ENCODE measurements at regions not wholly inside any gene's neighbourhood (a gene's known extent, or its start where the extent isn't known, plus 50 kb on each side); places are given as distances from the start of the nearest gene placed in this dataset.

DNA sequence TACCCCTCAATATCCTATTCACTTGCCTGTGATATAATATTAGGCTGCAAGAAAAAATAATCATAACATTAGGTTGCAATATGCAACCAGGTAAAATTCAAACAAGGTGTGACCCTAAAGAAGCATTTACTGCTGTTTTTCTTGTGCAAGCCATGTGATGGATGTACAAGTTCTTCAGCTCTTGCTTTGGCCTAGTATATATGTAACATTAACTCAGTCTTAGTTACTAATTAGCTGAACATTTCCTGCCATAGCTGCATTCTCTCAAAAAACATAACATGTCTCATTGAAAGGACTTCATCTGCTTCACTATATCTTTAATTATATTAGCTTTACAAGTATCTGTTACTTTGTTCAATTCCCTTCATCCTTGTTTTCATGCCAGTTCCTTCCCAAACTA, 406.8 kb upstream of the HTR2A start:
- CTCF ChIA-PET: no interaction called here
- H3K4me3 Mint-ChIP-seq: no peak overlapping the region
- no peaks in the 10 kb centered on the region for H3K27me3 Mint-ChIP-seq
- H3K4me1 Mint-ChIP-seq (ENCODE audit: low read depth): no peaks in the 10 kb centered on the region
- intact Hi-C loops (cut with micrococcal nuclease): no loop called here
- H3K9me3 Mint-ChIP-seq: no peaks in the 10 kb centered on the region
- POLR2A ChIA-PET: no interaction called here
- H3K36me3 Mint-ChIP-seq: no peaks in the 10 kb centered on the region
- no peak overlapping the region for H3K27ac Mint-ChIP-seq
- DNase-seq: no peak

DNA sequence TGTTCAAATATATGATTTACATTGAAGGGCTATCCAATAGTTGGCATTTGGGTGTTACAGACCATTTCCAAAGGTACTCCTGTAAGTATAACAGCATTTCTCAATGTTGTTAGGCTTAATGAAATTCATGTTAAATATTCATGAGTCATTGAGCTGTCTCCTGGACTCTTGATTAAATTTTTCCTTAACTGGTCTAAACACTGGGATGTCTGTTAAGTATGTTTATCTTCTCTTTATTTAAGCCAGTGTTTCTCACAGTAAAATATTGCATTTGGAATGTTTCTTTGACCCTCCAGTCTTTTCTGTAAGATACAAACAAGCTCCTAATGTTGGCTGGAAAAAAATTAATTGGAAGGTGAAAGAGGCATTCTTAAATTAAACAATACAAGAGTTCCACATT, 402.5 kb upstream of the HTR2A start:
- intact Hi-C loops (cut with micrococcal nuclease): no loop called here
- H3K27me3 Mint-ChIP-seq: no peaks in the 10 kb centered on the region
- no peaks in the 10 kb centered on the region for H3K36me3 Mint-ChIP-seq
- no peak overlapping the region for H3K27ac Mint-ChIP-seq
- no peaks in the 10 kb centered on the region for H3K9me3 Mint-ChIP-seq
- H3K4me3 Mint-ChIP-seq: no peak overlapping the region
- no peaks in the 10 kb centered on the region for H3K4me1 Mint-ChIP-seq (ENCODE audit: low read depth)
- CTCF ChIA-PET: no interaction called here
- DNase-seq: no peak
- POLR2A ChIA-PET: no interaction called here

DNA sequence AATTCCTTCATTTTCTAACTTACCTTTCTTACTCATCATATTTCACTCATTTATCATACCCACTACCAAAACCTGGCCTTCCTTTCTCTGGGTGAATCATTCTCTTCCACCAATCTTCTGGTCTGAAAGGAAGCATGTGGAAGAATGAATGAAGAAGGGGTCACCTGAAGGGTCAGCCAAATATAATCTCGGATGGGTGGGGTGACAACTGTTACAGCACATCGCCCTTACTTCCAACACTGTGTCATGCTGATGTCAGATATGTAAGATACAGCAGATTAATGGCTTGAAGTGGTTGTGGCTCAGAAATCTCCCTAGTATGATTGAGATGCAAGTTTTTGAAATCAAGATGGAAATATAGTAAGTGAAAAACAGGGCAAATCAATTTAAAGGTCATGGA, 401.7 kb upstream of the HTR2A start:
- Mint-ChIP-seq H3K27ac (no peak overlapping the region), H3K27me3 (no peaks in the 10 kb centered on the region)
- CTCF ChIA-PET: no interaction called here

DNA sequence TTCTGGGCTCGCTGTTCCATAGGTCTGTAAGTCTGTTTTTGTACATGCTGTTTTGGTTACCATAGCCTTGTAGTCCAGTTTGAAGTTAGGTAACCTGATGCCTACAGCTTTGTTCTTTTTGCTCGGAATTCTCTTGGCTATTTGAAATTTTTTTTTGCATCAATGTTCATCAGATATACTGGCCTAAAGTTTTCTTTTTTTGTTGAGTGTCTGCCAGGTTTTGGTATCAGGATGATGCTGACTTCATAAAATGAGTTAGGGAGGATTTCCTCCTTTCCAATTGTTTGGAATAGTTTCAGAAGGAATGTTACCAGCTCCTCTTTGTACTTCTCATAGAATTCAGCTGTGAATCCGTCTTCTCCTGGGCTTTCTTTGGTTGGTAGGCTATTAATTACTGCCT, 397.8 kb upstream of the HTR2A start:
- DNase-seq: no peak
- no peaks in the 10 kb centered on the region for H3K4me1 Mint-ChIP-seq (ENCODE audit: low read depth)
- H3K9me3 Mint-ChIP-seq: no peaks in the 10 kb centered on the region
- ChIA-PET POLR2A (no interaction called here), CTCF (no interaction called here)
- no peak overlapping the region for H3K4me3 Mint-ChIP-seq
- H3K27me3 Mint-ChIP-seq: no peaks in the 10 kb centered on the region
- no peak overlapping the region for H3K27ac Mint-ChIP-seq
- H3K36me3 Mint-ChIP-seq: no peaks in the 10 kb centered on the region
- intact Hi-C loops (cut with micrococcal nuclease): no loop called here

More for the DNA sequence above, 401.7 kb upstream of the HTR2A start:
- Mint-ChIP-seq H3K4me3 (no peak overlapping the region), H3K4me1 (ENCODE audit: low read depth) (no peaks in the 10 kb centered on the region), H3K9me3 (no peaks in the 10 kb centered on the region), H3K36me3 (no peaks in the 10 kb centered on the region)
- intact Hi-C loops (cut with micrococcal nuclease): no loop called here
- no peak for DNase-seq
- POLR2A ChIA-PET: no interaction called here

DNA sequence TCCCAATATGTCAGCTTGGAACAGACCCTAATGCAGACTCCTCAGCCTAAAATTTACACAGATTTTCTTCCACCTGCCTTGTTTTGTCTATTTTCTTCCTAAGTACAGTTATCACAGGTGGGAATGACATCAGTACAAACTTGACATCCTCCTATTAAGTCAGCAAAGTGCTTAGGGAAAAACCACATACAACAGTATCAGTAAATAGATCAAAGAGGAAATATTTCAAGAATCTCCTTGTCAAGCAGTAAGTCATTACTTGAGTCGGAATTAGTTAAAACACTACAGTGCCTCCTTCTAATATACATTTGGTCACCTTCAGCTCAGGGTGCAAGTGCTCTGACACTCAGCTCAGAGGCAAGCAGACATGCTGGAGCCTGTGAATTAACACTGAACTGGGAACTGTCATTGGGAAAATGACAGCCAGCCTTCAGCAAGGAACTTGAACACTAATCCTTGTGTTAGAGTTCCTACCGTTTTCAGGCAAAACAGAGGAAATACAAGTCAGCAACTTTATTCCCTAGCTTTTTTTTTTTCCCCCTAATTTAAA, 394.3 kb upstream of the HTR2A start:
- H3K4me1 Mint-ChIP-seq (ENCODE audit: low read depth): no peaks in the 10 kb centered on the region
- H3K27me3 Mint-ChIP-seq: no peaks in the 10 kb centered on the region
- ChIA-PET POLR2A (no interaction called here), CTCF (no interaction called here)
- H3K4me3 Mint-ChIP-seq: no peak overlapping the region
- no peak for DNase-seq
- H3K9me3 Mint-ChIP-seq: no peaks in the 10 kb centered on the region
- no peak overlapping the region for H3K27ac Mint-ChIP-seq
- no peaks in the 10 kb centered on the region for H3K36me3 Mint-ChIP-seq
- intact Hi-C loops (cut with micrococcal nuclease): no loop called here

DNA sequence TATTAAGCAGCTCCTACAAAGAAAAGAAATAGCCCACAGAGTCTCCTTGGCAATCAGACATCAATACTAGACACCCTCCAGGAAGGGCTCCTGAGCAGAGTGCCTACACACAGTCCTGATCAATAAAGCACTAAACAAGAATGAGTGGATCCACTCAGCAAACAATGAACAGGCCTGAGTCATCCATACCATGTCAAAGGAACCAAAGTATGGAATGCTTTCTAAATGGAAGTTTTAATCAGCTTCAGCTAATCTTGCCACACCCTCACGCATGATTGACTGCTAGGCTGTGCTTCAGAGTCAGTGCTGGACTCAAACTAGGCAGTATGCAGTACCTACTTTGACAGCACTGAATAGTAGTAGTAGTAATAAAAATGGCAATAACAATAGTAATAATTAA, 392.7 kb upstream of the HTR2A start:
- no peaks in the 10 kb centered on the region for H3K9me3 Mint-ChIP-seq
- intact Hi-C loops (cut with micrococcal nuclease): no loop called here
- no peaks in the 10 kb centered on the region for H3K36me3 Mint-ChIP-seq
- POLR2A ChIA-PET: no interaction called here
- H3K27me3 Mint-ChIP-seq: no peaks in the 10 kb centered on the region
- no peak overlapping the region for H3K4me3 Mint-ChIP-seq
- DNase-seq: no peak
- CTCF ChIA-PET: no interaction called here
- H3K27ac Mint-ChIP-seq: no peak overlapping the region
- H3K4me1 Mint-ChIP-seq (ENCODE audit: low read depth): no peaks in the 10 kb centered on the region

DNA sequence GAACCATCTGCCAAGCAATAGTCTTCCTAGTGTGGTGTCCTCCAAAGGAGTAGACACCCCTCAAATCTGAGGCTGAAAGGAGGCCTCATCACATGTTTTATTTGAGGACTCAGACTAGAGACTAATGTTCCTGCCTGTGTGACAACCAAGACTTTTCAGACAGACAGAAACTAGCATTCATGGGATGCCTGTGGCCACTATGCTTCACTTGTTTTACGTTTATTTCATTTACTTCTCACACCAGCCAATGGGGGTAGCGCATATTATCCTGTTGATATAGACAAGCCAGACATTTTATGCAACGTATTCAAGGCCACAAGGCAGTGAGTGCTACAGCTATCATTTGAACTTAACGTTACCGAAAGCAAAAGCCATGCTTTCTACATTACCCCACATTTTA, 391.7 kb upstream of the HTR2A start:
- ChIA-PET POLR2A (no interaction called here), CTCF (no interaction called here)
- Mint-ChIP-seq H3K4me3 (no peak overlapping the region), H3K4me1 (ENCODE audit: low read depth) (no peaks in the 10 kb centered on the region), H3K27ac (no peak overlapping the region), H3K27me3 (no peaks in the 10 kb centered on the region), H3K36me3 (no peaks in the 10 kb centered on the region), H3K9me3 (no peaks in the 10 kb centered on the region)
- intact Hi-C loops (cut with micrococcal nuclease): no loop called here
- no peak for DNase-seq

DNA sequence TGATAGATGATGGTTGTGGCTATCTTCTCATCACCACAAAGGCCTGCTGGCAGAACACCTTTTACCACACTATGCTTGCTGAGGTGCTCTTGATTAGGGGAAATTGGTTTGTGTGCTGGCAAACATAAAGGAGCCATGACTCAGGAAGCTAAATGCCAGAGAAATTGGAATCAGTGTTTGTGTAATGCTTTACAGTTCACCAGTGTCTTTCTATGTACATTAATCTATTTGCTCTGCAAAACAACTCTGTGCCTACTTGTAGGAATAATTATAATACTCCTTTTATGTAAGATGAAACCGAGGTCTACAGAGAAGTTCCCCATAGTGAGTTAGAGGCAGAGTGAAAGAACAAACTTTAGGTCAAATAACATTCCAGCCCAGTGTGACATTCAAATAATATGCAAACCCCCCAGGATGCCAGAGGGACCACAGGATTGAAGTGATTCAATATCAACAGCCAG, 390.5 kb upstream of the HTR2A start:
- POLR2A ChIA-PET: no interaction called here
- CTCF ChIA-PET: no interaction called here

DNA sequence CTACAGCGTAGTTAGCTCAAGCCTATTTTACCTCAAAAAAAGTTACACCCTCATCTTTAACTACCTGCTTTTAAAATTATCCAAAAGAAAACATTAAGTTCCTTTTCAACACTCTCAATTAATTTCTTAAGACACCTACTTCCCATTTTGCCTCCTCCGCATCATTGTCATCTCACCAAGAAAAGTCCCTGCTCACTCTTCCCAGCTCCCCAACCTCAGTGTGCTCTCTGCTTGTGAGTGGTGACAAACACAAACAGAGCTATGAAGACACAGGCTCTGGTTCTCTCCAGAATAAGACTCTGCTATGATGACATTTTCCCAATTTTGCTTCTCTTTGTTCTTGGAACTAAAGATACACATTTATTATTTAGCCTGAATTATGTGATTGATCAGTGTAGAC, 385.1 kb upstream of the HTR2A start:
- CTCF ChIA-PET: no interaction called here
- no peak overlapping the region for H3K27ac Mint-ChIP-seq
- no peaks in the 10 kb centered on the region for H3K27me3 Mint-ChIP-seq
- no peak overlapping the region for H3K4me3 Mint-ChIP-seq
- POLR2A ChIA-PET: no interaction called here
- intact Hi-C loops (cut with micrococcal nuclease): no loop called here
- H3K9me3 Mint-ChIP-seq: no peaks in the 10 kb centered on the region
- DNase-seq: no peak
- H3K36me3 Mint-ChIP-seq: no peaks in the 10 kb centered on the region
- no peaks in the 10 kb centered on the region for H3K4me1 Mint-ChIP-seq (ENCODE audit: low read depth)

More for the DNA sequence above, 390.5 kb upstream of the HTR2A start:
- H3K9me3 Mint-ChIP-seq: no peaks in the 10 kb centered on the region
- H3K4me1 Mint-ChIP-seq (ENCODE audit: low read depth): no peaks in the 10 kb centered on the region
- no peaks in the 10 kb centered on the region for H3K27me3 Mint-ChIP-seq
- H3K4me3 Mint-ChIP-seq: no peak overlapping the region
- no peaks in the 10 kb centered on the region for H3K36me3 Mint-ChIP-seq
- intact Hi-C loops (cut with micrococcal nuclease): no loop called here
- H3K27ac Mint-ChIP-seq: no peak overlapping the region
- no peak for DNase-seq

DNA sequence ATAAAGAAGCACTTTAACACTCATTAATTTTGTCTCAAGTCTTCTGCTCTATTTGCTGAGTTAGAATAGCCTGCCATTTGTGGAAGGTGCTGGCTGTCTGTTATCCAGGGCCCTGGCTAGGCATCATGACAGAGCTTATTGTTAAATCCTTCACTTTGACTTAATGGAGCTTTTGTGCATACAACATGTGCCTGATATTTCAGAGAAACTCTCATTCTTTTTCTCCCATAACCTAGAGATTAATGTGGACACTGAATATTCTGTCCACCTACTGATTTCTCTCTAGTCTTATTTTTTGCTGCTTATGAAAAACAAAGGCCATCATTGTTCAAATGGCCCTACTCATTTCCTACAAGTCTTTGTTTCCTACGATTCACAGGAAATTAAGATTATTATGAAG, 383.1 kb upstream of the HTR2A start:
- Mint-ChIP-seq H3K27me3 (no peaks in the 10 kb centered on the region), H3K9me3 (no peaks in the 10 kb centered on the region), H3K4me3 (no peak overlapping the region), H3K36me3 (no peaks in the 10 kb centered on the region), H3K27ac (no peak overlapping the region), H3K4me1 (ENCODE audit: low read depth) (no peaks in the 10 kb centered on the region)
- ChIA-PET POLR2A (no interaction called here), CTCF (no interaction called here)
- no peak for DNase-seq
- intact Hi-C loops (cut with micrococcal nuclease): no loop called here

DNA sequence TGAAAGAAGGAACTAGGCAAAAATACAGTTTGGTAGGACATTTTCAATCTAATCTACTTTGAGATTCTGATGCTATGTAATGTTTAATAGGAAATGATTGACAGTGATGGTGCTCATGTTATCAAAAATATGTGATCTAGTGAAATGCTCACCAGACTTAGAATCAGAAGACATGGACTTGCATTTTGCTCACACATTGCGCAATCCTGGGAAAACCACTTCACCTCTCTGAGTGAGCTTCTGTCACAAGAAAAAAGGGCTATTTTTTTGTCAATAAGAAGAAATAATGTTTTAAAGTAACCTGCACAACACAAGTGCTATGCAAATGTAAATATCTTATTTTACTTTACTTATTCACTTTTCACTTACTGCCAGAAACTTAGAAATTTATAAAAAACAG, 380.9 kb upstream of the HTR2A start:
- Mint-ChIP-seq H3K27ac (no peak overlapping the region), H3K36me3 (no peaks in the 10 kb centered on the region), H3K4me1 (ENCODE audit: low read depth) (no peaks in the 10 kb centered on the region), H3K4me3 (no peak overlapping the region), H3K27me3 (no peaks in the 10 kb centered on the region), H3K9me3 (no peaks in the 10 kb centered on the region)
- intact Hi-C loops (cut with micrococcal nuclease): no loop called here
- ChIA-PET CTCF (no interaction called here), POLR2A (no interaction called here)
- no peak for DNase-seq

DNA sequence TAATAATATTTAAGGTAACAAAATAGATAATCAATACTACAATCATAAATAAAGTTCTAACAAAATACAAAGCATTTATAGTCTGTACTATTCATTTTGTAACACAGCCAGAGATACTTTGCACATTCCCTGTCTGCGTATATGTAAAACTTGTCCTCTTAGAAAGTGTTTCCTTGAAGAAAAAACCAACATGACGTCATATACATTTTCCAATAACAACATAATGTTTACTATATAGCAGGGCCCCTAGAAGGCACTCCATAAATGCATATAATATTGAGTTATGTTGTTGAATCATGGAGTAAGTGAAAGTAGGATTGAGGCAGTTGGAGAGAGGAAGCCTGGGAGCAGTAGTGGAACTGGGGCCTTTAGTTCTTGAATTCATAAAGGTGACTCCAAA, 371.4 kb upstream of the HTR2A start:
- no peak for DNase-seq
- Mint-ChIP-seq H3K9me3 (no peaks in the 10 kb centered on the region), H3K36me3 (no peaks in the 10 kb centered on the region), H3K4me3 (no peak overlapping the region), H3K27me3 (no peaks in the 10 kb centered on the region), H3K27ac (no peak overlapping the region), H3K4me1 (ENCODE audit: low read depth) (no peaks in the 10 kb centered on the region)
- ChIA-PET POLR2A (interaction anchor here (0.6 kb wide), 1 partner anchor 37 kb away, joined by 3 read pairs; no protein-coding TSS in a partner anchor), CTCF (no interaction called here)
- intact Hi-C loops (cut with micrococcal nuclease): no loop called here

DNA sequence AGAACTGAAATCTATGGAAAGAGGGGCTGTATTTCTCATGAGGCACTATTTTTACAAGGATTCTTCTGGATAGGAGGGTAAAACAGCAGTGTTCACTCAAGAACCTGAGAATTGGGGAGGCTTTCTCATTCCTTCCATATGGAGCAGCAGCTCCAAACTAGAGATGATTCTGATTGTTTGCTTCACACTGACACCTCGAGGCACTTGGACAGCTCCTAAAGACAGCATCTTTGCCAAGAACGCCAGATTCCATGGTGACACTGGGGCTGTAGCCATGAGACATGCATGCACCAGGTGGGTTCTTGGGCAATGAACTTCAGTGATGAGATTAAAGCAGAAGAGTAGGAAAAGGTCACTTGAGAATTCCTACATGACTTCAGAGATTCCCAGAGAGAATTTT, 361.5 kb upstream of the HTR2A start:
- no peaks in the 10 kb centered on the region for H3K36me3 Mint-ChIP-seq
- CTCF ChIA-PET: no interaction called here
- H3K9me3 Mint-ChIP-seq: peaks cover 2% of the 10 kb centered on the region
- POLR2A ChIA-PET: no interaction called here
- no peaks in the 10 kb centered on the region for H3K27me3 Mint-ChIP-seq
- no peak overlapping the region for H3K27ac Mint-ChIP-seq
- no peak overlapping the region for H3K4me3 Mint-ChIP-seq
- no peaks in the 10 kb centered on the region for H3K4me1 Mint-ChIP-seq (ENCODE audit: low read depth)
- intact Hi-C loops (cut with micrococcal nuclease): no loop called here
- no peak for DNase-seq

DNA sequence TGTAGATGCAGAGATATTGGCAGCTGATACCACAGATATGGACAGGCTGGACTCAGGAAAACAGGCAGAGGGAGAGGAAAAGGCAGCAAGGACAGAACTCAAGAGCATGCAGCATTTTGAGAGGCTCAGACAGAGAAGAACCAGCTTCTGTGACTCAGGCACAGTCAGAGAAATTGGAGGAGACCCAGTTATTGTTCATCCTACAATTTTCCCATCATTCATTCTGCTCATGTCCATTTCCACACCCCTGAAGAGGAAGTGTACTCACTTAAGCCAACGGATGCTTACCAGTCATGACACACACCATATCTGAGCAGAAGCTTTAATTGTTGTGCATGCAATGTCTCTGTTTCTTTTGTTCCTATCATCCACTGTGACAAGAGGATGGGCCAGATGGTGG, 359.8 kb upstream of the HTR2A start:
- Mint-ChIP-seq H3K27me3 (no peaks in the 10 kb centered on the region), H3K4me1 (ENCODE audit: low read depth) (no peaks in the 10 kb centered on the region), H3K4me3 (no peak overlapping the region), H3K27ac (no peak overlapping the region), H3K36me3 (no peaks in the 10 kb centered on the region), H3K9me3 (peaks cover 2% of the 10 kb centered on the region)
- no peak for DNase-seq
- ChIA-PET POLR2A (no interaction called here), CTCF (no interaction called here)
- intact Hi-C loops (cut with micrococcal nuclease): no loop called here
